Upper lobe of left lung (tissue), 6 donors: ENCODE measurements at regions not wholly inside any gene's neighbourhood (a gene's known extent, or its start where the extent isn't known, plus 50 kb on each side); places are given as distances from the start of the nearest gene placed in this dataset.

ENCODE experiments used
- ATAC-seq, 2 donors: fragments of 200-7000 bp; cut with Tn5 transposase; one replicate each; pipeline ENCODE4 v1.9.1; 2022; ENCODE audit warnings: mild to moderate bottlenecking in 2 of 2, moderate library complexity in 2 of 2; ENCODE audit not compliant: low FRiP score in 2 of 2
- DNase-seq, 2 donors: peaks; one replicate each; pipeline ENCODE4 v3.0.0-alpha.2; 2019 to 2020
- H3K27ac ChIP-seq, 4 donors: fragments of 200-600 bp; sonication (generic); one replicate each; pipeline ENCODE4 v1.5.1; 2016 to 2019
- H3K27me3 ChIP-seq, 4 donors: fragments of 200-600 bp; sonication (generic); one replicate each; pipeline ENCODE4 v1.5.1; 2017 to 2019
- H3K36me3 ChIP-seq, 4 donors: fragments of 200-600 bp; sonication (generic); one replicate each; pipeline ENCODE4 v1.5.1; 2016 to 2019
- H3K4me1 ChIP-seq, 4 donors: fragments of 200-600 bp; sonication (generic); one replicate each; pipeline ENCODE4 v1.5.1; 2018 to 2019
- H3K4me3 ChIP-seq, 4 donors: fragments of 200-600 bp; sonication (generic); one replicate each; pipeline ENCODE4 v1.5.1; 2017 to 2019; ENCODE audit warnings: mild to moderate bottlenecking in 2 of 4, moderate library complexity in 1 of 4
- H3K9me3 ChIP-seq, 4 donors: fragments of 200-600 bp; sonication (generic); one replicate each; pipeline ENCODE4 v1.5.1; 2018 to 2019
- CTCF ChIP-seq, 6 experiments: fragments of 450-650 bp in 4 of 6; fragments of 200-600 bp in 2 of 6; sonication (generic) in 2 of 6; IDR thresholded peaks; one replicate each; pipeline ENCODE4 v1.5.1; 2016 to 2019; ENCODE audit warnings: antibody characterized with exemption in 6 of 6
- EP300 ChIP-seq, 4 donors: sonication (generic); formaldehyde crosslinking; IDR thresholded peaks; one replicate each; pipeline ENCODE4 v1.5.1; 2017; ENCODE audit warnings: antibody characterized with exemption in 4 of 4, control low read depth in 2 of 4
- POLR2A ChIP-seq, 4 donors: fragments of 450-650 bp; IDR thresholded peaks; one replicate each; pipeline ENCODE4 v1.5.1; 2016 to 2017; ENCODE audit warnings: antibody characterized with exemption in 4 of 4, mild to moderate bottlenecking in 2 of 4
- POLR2AphosphoS5 ChIP-seq, 2 donors: sonication (generic); formaldehyde crosslinking; IDR thresholded peaks; one replicate each; pipeline ENCODE4 v1.5.1; 2017; ENCODE audit warnings: antibody characterized with exemption in 2 of 2
- WGBS, 2 donors: methylation state at CpG; one replicate each; pipeline ENCODE4 v1.1.5; 2017 to 2018; 5-methylcytosine and 5-hydroxymethylcytosine counted together
- donor health status: DM: no; HTN: no; CAD: no; lungs with moderate emphysema.
- donor health status: DM: no; HTN: yes; CAD: no; lungs with severe emphysema.

DNA sequence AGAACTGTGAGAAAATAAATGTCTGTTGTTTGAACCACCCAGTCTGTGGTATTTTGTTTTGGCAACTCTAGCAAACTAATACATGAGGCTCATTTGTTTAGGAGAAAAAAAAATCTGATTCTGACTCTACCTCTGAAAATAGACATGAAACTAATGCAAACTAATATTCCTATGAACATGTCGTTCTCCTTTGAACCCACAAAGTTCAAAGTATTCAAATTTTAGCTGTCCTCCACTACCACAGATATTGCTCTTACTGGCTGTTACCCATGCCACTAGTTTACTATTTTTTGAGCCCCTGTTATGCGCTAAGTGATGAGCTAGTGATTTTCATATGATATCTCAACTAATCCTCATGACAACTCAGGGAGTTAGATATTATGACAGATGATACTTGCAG, 58.8 kb upstream of the ZNF804B start:
- no peaks in the 10 kb centered on the region for H3K4me1 ChIP-seq
- no peak for ATAC-seq

GRCh38 chr7:88694207-88694606, 65.3 kb upstream of the ZNF804B start:
- ATAC-seq (no peak), DNase-seq (no peak)
- TF ChIP-seq EP300 (IDR thresholded peaks at IDR 0.05) = no peak
- no peak for TF ChIP-seq POLR2AphosphoS5 (IDR thresholded peaks at IDR 0.05)
- TF ChIP-seq CTCF (IDR thresholded peaks at IDR 0.05) = no peak
- no peak for TF ChIP-seq POLR2A (IDR thresholded peaks at IDR 0.05)
- no peaks in the 10 kb centered on the region for H3K4me1 ChIP-seq
- H3K27me3 ChIP-seq = no peaks in the 10 kb centered on the region
- H3K4me3 ChIP-seq = no peak overlapping the region
- no peaks in the 10 kb centered on the region for H3K36me3 ChIP-seq
- H3K27ac ChIP-seq = no peak overlapping the region
- H3K9me3 ChIP-seq = no peaks in the 10 kb centered on the region

More for the DNA sequence above, 58.8 kb upstream of the ZNF804B start:
- Histone ChIP-seq H3K27me3 (no peaks in the 10 kb centered on the region), H3K9me3 (no peaks in the 10 kb centered on the region), H3K4me3 (no peak overlapping the region), H3K36me3 (no peaks in the 10 kb centered on the region), H3K27ac (no peak overlapping the region)
- TF ChIP-seq POLR2A (IDR thresholded peaks at IDR 0.05) (no peak), POLR2AphosphoS5 (IDR thresholded peaks at IDR 0.05) (no peak), CTCF (IDR thresholded peaks at IDR 0.05) (no peak), EP300 (IDR thresholded peaks at IDR 0.05) (no peak)
- WGBS, 2 donors = 84 to 88% methylated on average over 2 of the region's 2 CpGs
- no peak for DNase-seq

GRCh38 chr7:88693131-88693530, 66.4 kb upstream of the ZNF804B start:
- no peaks in the 10 kb centered on the region for H3K4me1 ChIP-seq
- H3K9me3 ChIP-seq = no peaks in the 10 kb centered on the region
- H3K4me3 ChIP-seq = no peak overlapping the region
- H3K27ac ChIP-seq = no peak overlapping the region
- H3K36me3 ChIP-seq = no peaks in the 10 kb centered on the region
- TF ChIP-seq POLR2A (IDR thresholded peaks at IDR 0.05) (no peak), POLR2AphosphoS5 (IDR thresholded peaks at IDR 0.05) (no peak), EP300 (IDR thresholded peaks at IDR 0.05) (no peak), CTCF (IDR thresholded peaks at IDR 0.05) (no peak)
- no peak for ATAC-seq
- DNase-seq = no peak
- no peaks in the 10 kb centered on the region for H3K27me3 ChIP-seq

GRCh38 chr7:88692493-88692892, 67.0 kb upstream of the ZNF804B start:
- H3K4me3 ChIP-seq = no peak overlapping the region
- H3K9me3 ChIP-seq = no peaks in the 10 kb centered on the region
- DNase-seq (no peak), ATAC-seq (no peak)
- no peaks in the 10 kb centered on the region for H3K4me1 ChIP-seq
- no peaks in the 10 kb centered on the region for H3K27me3 ChIP-seq
- H3K27ac ChIP-seq = no peak overlapping the region
- TF ChIP-seq EP300 (IDR thresholded peaks at IDR 0.05) = no peak
- TF ChIP-seq POLR2A (IDR thresholded peaks at IDR 0.05) = no peak
- no peak for TF ChIP-seq POLR2AphosphoS5 (IDR thresholded peaks at IDR 0.05)
- TF ChIP-seq CTCF (IDR thresholded peaks at IDR 0.05) = no peak
- no peaks in the 10 kb centered on the region for H3K36me3 ChIP-seq

- H3K27me3 ChIP-seq = no peaks in the 10 kb centered on the region
- no peaks in the 10 kb centered on the region for H3K4me1 ChIP-seq
- no peaks in the 10 kb centered on the region for H3K36me3 ChIP-seq
- no peak overlapping the region for H3K4me3 ChIP-seq
- ATAC-seq = no peak
- 71 to 82% methylated on average over 1 of the region's 1 CpG for WGBS, 2 donors
- no peaks in the 10 kb centered on the region for H3K9me3 ChIP-seq
- DNase-seq = no peak
- TF ChIP-seq CTCF (IDR thresholded peaks at IDR 0.05) (no peak), POLR2A (IDR thresholded peaks at IDR 0.05) (no peak), EP300 (IDR thresholded peaks at IDR 0.05) (no peak), POLR2AphosphoS5 (IDR thresholded peaks at IDR 0.05) (no peak)
- no peak overlapping the region for H3K27ac ChIP-seq
These were observed 69.7 kb upstream of the ZNF804B start for GRCh38 chr7:88689821-88690220.
